A549 (cell line): ENCODE measurements at regions not wholly inside any gene's neighbourhood (a gene's known extent, or its start where the extent isn't known, plus 50 kb on each side); places are given as distances from the start of the nearest gene placed in this dataset.

Source experiments
- ATAC-seq, 2 experiments: fragments of 200-7000 bp in 1 of 2; fragments of >200 bp in 1 of 2; cut with Nextera tagmentation in 1 of 2; cut with Tn5 transposase in 1 of 2; 3 replicates each; pipeline versions ENCODE4 v1.8.0 to v1.9.1; 2018 to 2020; ENCODE audit warnings: mild to moderate bottlenecking in 1 of 2, moderate library complexity in 1 of 2
- CTCF ChIA-PET: fragments of 300-600 bp; sonication (Branson Sonifier 250); formaldehyde crosslinking; extraction: SDS; loops from one replicate; lab custom pipeline; 2021; ENCODE audit warnings: antibody characterized with exemption, inconsistent platforms; lab: Yijun Ruan, JAX
- POLR2A ChIA-PET: fragments of 350-600 bp; formaldehyde crosslinking; extraction: SDS; loops from one replicate; lab custom pipeline; 2021; ENCODE audit warnings: antibody characterized with exemption, inconsistent platforms; lab: Yijun Ruan, JAX
- DNase-seq, 2 experiments: peaks; one replicate each; pipeline versions ENCODE4 v3.0.0 to v3.0.0-alpha.2; 2011 to 2016; ENCODE audit warnings: low read depth in 1 of 2, low spot score in 1 of 2
- FAIRE-seq: peaks from 2 replicates; lab custom pipeline; 2011; peaks lifted over from hg19 to GRCh38; lab: Jason Lieb, UNC
- H3K27ac ChIP-seq, 2 experiments: fragments of >200 bp; sonication (Bioruptor Twin); formaldehyde crosslinking; 3 replicates each; pipeline ENCODE4 v1.5.1; 2016 to 2017
- H3K4me1 ChIP-seq: fragments of >200 bp; sonication (Bioruptor Twin); formaldehyde crosslinking; 3 replicates; pipeline ENCODE4 v1.6.1; 2016
- H3K4me2 ChIP-seq: fragments of >200 bp; sonication (Bioruptor Twin); formaldehyde crosslinking; 3 replicates; pipeline ENCODE4 v1.6.1; 2016
- H3K4me3 ChIP-seq: fragments of >200 bp; sonication (Bioruptor Twin); formaldehyde crosslinking; 3 replicates; pipeline ENCODE4 v1.5.1; 2016
- H3K9me3 ChIP-seq: fragments of >200 bp; sonication (Bioruptor Twin); formaldehyde crosslinking; 3 replicates; pipeline ENCODE4 v1.6.1; 2016
- CBX2 ChIP-seq: fragments of 200-600 bp; sonication (generic); IDR thresholded peaks from 2 replicates; pipeline ENCODE4 v1.6.1; 2016; ENCODE audit warnings: low read depth, mild to moderate bottlenecking, borderline replicate concordance
- CHD4 ChIP-seq: fragments of 200-600 bp; sonication (generic); IDR thresholded peaks from 2 replicates; pipeline ENCODE4 v1.6.1; 2016; ENCODE audit warnings: antibody characterized with exemption, mild to moderate bottlenecking, borderline replicate concordance
- EHF ChIP-seq: fragments of 250-450 bp; sonication (Bioruptor Pico); IDR thresholded peaks from 2 replicates; pipeline ENCODE4 v1.5.0; 2020; ENCODE audit warnings: mild to moderate bottlenecking
- EHMT2 ChIP-seq: fragments of 200-600 bp; sonication (generic); IDR thresholded peaks from 2 replicates; pipeline ENCODE4 v1.6.1; 2016; ENCODE audit warnings: antibody characterized with exemption, low read depth, mild to moderate bottlenecking, moderate library complexity
- EP300 ChIP-seq, 2 experiments: fragments of >200 bp; sonication (Bioruptor Twin); formaldehyde crosslinking; IDR thresholded peaks; 2 replicates in 1 of 2; 3 replicates in 1 of 2; pipeline ENCODE4 v1.6.1; 2016 to 2017
- FOSL2 ChIP-seq, 2 experiments: fragments of 450-650 bp in 1 of 2; fragments of >200 bp in 1 of 2; sonication (Bioruptor Twin) in 1 of 2; formaldehyde crosslinking; IDR thresholded peaks; 2 replicates each; pipeline versions ENCODE4 v1.5.0 to v1.6.1; 2016 to 2020; ENCODE audit warnings: mild to moderate bottlenecking in 1 of 2, moderate library complexity in 1 of 2
- HOXA7 ChIP-seq: fragments of 250-450 bp; sonication (Bioruptor Pico); IDR thresholded peaks from 2 replicates; pipeline ENCODE4 v1.5.0; 2020; ENCODE audit warnings: mild to moderate bottlenecking, moderate library complexity
- HOXB13 ChIP-seq: fragments of 250-450 bp; sonication (Bioruptor Pico); IDR thresholded peaks from 2 replicates; pipeline ENCODE4 v1.5.0; 2020; ENCODE audit warnings: low read depth, mild to moderate bottlenecking, moderate library complexity
- HOXB5 ChIP-seq: fragments of 250-450 bp; sonication (Bioruptor Pico); IDR thresholded peaks from 2 replicates; pipeline ENCODE4 v1.5.0; 2020; ENCODE audit warnings: mild to moderate bottlenecking, moderate library complexity
- KDM5A ChIP-seq: fragments of 200-600 bp; sonication (generic); IDR thresholded peaks from 2 replicates; pipeline ENCODE4 v1.6.1; 2016; ENCODE audit warnings: antibody characterized with exemption, mild to moderate bottlenecking
- MAFK ChIP-seq: fragments of 450-650 bp; IDR thresholded peaks from 2 replicates; pipeline ENCODE4 v1.6.1; 2014; ENCODE audit not compliant: partially characterized antibody
- NFE2L2 ChIP-seq: fragments of 150-350 bp; conservative IDR thresholded peaks from 2 replicates; pipeline ENCODE4 v1.6.1; 2014; ENCODE audit warnings: low read length
- POLR2AphosphoS2 ChIP-seq: conservative IDR thresholded peaks from 2 replicates; pipeline ENCODE4 v1.6.1; 2012; ENCODE audit warnings: low read length, improper control_type of control experiment, inconsistent platforms
- RAD21 ChIP-seq, 2 experiments: fragments of >200 bp in 1 of 2; sonication (Bioruptor Twin) in 1 of 2; formaldehyde crosslinking in 1 of 2; IDR thresholded peaks in 1 of 2; conservative IDR thresholded peaks in 1 of 2; 2 replicates in 1 of 2; 3 replicates in 1 of 2; pipeline ENCODE4 v1.6.1; 2012 to 2018; ENCODE audit warnings: inconsistent platforms in 1 of 2
- RARB ChIP-seq: fragments of 250-450 bp; sonication (Bioruptor Pico); IDR thresholded peaks from 2 replicates; pipeline ENCODE4 v1.8.0; 2021; ENCODE audit warnings: mild to moderate bottlenecking, moderate library complexity
- SREBF2 ChIP-seq: fragments of 450-650 bp; IDR thresholded peaks from 2 replicates; pipeline ENCODE4 v1.6.1; 2014; ENCODE audit warnings: mild to moderate bottlenecking, moderate library complexity
- TFCP2L1 ChIP-seq: fragments of 250-450 bp; sonication (Bioruptor Pico); IDR thresholded peaks from 2 replicates; pipeline ENCODE4 v1.5.0; 2021; ENCODE audit warnings: mild to moderate bottlenecking
- ZFP36 ChIP-seq: fragments of 450-650 bp; IDR thresholded peaks from 2 replicates; pipeline ENCODE4 v1.6.1; 2014; ENCODE audit warnings: borderline replicate concordance; ENCODE audit not compliant: partially characterized antibody
- ZSCAN20 ChIP-seq: fragments of 250-450 bp; sonication (Bioruptor Pico); IDR thresholded peaks from 2 replicates; pipeline ENCODE4 v1.8.0; 2022; ENCODE audit warnings: mild to moderate bottlenecking, moderate library complexity
- WGBS: methylation state at CpG from one replicate; pipeline ENCODE4 v1.1.6; 2017; ENCODE audit errors: missing lambda C conversion rate; 5-methylcytosine and 5-hydroxymethylcytosine counted together
- TF ChIP-seq, protein P1 (sequence below): IDR thresholded peaks from 2 replicates; pipeline ENCODE4 v1.6.1; 2012
- TF ChIP-seq, protein P2 (sequence below): fragments of 250-450 bp; sonication (Bioruptor Pico); IDR thresholded peaks from 2 replicates; pipeline ENCODE4 v1.5.0; 2021; ENCODE audit warnings: mild to moderate bottlenecking, moderate library complexity, borderline replicate concordance
- TF ChIP-seq, protein P3 (sequence below): fragments of 250-450 bp; sonication (Bioruptor Pico); IDR thresholded peaks from 2 replicates; pipeline ENCODE4 v1.5.0; 2020; ENCODE audit warnings: low read depth, mild to moderate bottlenecking, moderate library complexity
- TF ChIP-seq, protein P4 (sequence below): fragments of >200 bp; sonication (Bioruptor Twin); formaldehyde crosslinking; IDR thresholded peaks from 3 replicates; pipeline ENCODE4 v1.6.1; 2016
- TF ChIP-seq, protein P5 (sequence below): fragments of >200 bp; sonication (Bioruptor Twin); formaldehyde crosslinking; IDR thresholded peaks from 2 replicates; pipeline ENCODE4 v1.6.1; 2016
- TF ChIP-seq, protein P6 (sequence below): IDR thresholded peaks from 2 replicates; pipeline ENCODE4 v1.6.1; 2012

DNA sequence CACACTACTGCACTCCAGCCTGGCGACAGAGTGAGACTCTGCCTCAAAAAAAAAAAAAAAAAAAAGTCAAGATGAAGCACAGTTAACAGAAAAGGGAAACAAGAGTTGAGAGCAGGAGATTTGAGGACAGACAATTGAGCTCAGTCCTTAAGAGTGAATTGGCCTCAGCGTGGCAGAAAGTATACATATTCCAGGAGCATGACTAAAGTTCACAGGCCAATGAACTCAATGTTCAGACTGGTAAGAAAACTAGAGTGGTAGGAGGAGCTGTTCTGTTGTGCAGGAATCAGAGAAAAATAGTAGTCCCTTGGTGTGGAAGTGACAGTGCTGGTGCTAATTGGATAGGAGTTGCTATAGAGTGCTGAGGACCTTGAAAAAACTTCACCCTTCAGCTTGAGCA lies 60.0 kb downstream of the NRN1 start:
- no peaks in the 10 kb centered on the region for H3K4me1 ChIP-seq
- H3K4me3 ChIP-seq: no peak overlapping the region
- TF ChIP-seq EHF (CRISPR knock-in tag) (no peak), SREBF2 (no peak), HOXB5 (CRISPR knock-in tag) (no peak), NFE2L2 (no peak), CHD4 (no peak), CBX2 (no peak), RARB (CRISPR knock-in tag) (no peak), EHMT2 (no peak), KDM5A (no peak), FOSL2 (IDR thresholded peaks at IDR 0.05) (no peak), FOSL2 (CRISPR knock-in tag; IDR thresholded peaks at IDR 0.05) (no peak), HOXB13 (CRISPR knock-in tag) (no peak)
- TF ChIP-seq, protein P1, sequence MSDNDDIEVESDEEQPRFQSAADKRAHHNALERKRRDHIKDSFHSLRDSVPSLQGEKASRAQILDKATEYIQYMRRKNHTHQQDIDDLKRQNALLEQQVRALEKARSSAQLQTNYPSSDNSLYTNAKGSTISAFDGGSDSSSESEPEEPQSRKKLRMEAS: no peak
- TF ChIP-seq, protein P2, sequence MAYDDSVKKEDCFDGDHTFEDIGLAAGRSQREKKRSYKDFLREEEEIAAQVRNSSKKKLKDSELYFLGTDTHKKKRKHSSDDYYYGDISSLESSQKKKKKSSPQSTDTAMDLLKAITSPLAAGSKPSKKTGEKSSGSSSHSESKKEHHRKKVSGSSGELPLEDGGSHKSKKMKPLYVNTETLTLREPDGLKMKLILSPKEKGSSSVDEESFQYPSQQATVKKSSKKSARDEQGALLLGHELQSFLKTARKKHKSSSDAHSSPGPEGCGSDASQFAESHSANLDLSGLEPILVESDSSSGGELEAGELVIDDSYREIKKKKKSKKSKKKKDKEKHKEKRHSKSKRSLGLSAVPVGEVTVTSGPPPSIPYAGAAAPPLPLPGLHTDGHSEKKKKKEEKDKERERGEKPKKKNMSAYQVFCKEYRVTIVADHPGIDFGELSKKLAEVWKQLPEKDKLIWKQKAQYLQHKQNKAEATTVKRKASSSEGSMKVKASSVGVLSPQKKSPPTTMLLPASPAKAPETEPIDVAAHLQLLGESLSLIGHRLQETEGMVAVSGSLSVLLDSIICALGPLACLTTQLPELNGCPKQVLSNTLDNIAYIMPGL (CRISPR knock-in tag): no peak
- TF ChIP-seq, protein P3, sequence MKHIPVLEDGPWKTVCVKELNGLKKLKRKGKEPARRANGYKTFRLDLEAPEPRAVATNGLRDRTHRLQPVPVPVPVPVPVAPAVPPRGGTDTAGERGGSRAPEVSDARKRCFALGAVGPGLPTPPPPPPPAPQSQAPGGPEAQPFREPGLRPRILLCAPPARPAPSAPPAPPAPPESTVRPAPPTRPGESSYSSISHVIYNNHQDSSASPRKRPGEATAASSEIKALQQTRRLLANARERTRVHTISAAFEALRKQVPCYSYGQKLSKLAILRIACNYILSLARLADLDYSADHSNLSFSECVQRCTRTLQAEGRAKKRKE (CRISPR knock-in tag): no peak
- FAIRE-seq (no peak), ATAC-seq (no peak), DNase-seq (no peak)
- no peaks in the 10 kb centered on the region for H3K9me3 ChIP-seq
- POLR2A ChIA-PET: no interaction called here
- WGBS: 9% methylated on average over 2 of the region's 2 CpGs
- CTCF ChIA-PET: interaction anchor here (0.6 kb wide), 1 partner anchor 601 kb away, joined by 3 read pairs; no protein-coding TSS in a partner anchor
- H3K4me2 ChIP-seq: no peak overlapping the region
- H3K27ac ChIP-seq: no peak overlapping the region

DNA sequence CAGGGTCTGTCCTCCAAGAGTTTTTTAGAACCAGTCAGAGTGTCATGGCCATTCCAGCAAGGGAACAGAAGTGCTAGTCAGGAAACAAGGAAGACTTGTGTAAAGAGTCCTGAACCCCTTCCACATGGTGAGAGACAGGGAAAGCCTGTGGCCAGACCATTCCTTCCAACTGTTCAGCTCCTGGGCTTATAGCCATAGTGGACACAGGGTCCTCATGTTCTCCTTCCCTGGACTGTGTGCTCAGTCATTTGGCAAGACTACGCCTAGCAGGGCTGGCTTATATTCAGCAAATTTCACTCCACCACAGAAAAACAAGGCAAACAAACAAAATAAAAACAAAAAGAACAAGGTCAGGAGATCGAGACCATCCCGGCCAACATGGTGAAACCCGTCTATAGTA lies 60.5 kb downstream of the NRN1 start:
- Histone ChIP-seq H3K4me3 (no peak overlapping the region), H3K27ac (no peak overlapping the region), H3K4me1 (no peaks in the 10 kb centered on the region), H3K9me3 (no peaks in the 10 kb centered on the region), H3K4me2 (no peak overlapping the region)
- ChIA-PET POLR2A (no interaction called here), CTCF (no interaction called here)
- FAIRE-seq (no peak), DNase-seq (no peak), ATAC-seq (no peak)
- WGBS: 14% methylated on average over 4 of the region's 4 CpGs
- TF ChIP-seq HOXA7 (CRISPR knock-in tag): no peak
- TF ChIP-seq, protein P4, sequence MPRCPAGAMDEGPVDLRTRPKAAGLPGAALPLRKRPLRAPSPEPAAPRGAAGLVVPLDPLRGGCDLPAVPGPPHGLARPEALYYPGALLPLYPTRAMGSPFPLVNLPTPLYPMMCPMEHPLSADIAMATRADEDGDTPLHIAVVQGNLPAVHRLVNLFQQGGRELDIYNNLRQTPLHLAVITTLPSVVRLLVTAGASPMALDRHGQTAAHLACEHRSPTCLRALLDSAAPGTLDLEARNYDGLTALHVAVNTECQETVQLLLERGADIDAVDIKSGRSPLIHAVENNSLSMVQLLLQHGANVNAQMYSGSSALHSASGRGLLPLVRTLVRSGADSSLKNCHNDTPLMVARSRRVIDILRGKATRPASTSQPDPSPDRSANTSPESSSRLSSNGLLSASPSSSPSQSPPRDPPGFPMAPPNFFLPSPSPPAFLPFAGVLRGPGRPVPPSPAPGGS: no peak
- TF ChIP-seq POLR2AphosphoS2: no peak
- TF ChIP-seq RAD21 (conservative IDR thresholded peaks at IDR 0.05 in 1 of 2, IDR thresholded peaks at IDR 0.05 in 1 of 2): no peak
- TF ChIP-seq MAFK: no peak
- no peak for TF ChIP-seq SREBF2
- TF ChIP-seq, protein P3 (CRISPR knock-in tag): no peak
- no peak for TF ChIP-seq FOSL2 (IDR thresholded peaks at IDR 0.05)
- no peak for TF ChIP-seq FOSL2 (CRISPR knock-in tag; IDR thresholded peaks at IDR 0.05)
- TF ChIP-seq ZFP36: no peak
- no peak for TF ChIP-seq HOXB5 (CRISPR knock-in tag)
- TF ChIP-seq, protein P5, sequence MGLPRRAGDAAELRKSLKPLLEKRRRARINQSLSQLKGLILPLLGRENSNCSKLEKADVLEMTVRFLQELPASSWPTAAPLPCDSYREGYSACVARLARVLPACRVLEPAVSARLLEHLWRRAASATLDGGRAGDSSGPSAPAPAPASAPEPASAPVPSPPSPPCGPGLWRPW: no peak
- TF ChIP-seq EP300 (IDR thresholded peaks at IDR 0.05): no peak
- no peak for TF ChIP-seq ZSCAN20
- TF ChIP-seq, protein P1: no peak
- no peak for TF ChIP-seq TFCP2L1 (CRISPR knock-in tag)
- TF ChIP-seq, protein P6, sequence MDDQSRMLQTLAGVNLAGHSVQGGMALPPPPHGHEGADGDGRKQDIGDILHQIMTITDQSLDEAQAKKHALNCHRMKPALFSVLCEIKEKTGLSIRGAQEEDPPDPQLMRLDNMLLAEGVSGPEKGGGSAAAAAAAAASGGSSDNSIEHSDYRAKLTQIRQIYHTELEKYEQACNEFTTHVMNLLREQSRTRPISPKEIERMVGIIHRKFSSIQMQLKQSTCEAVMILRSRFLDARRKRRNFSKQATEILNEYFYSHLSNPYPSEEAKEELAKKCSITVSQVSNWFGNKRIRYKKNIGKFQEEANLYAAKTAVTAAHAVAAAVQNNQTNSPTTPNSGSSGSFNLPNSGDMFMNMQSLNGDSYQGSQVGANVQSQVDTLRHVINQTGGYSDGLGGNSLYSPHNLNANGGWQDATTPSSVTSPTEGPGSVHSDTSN: no peak
